ENCODE measurements at regions not wholly inside any gene's neighbourhood (a gene's known extent, or its start where the extent isn't known, plus 50 kb on each side); places are given as distances from the start of the nearest gene placed in this dataset.
"Not testable (repeated sequence)": the region's sequence is repeated elsewhere in the genome, so short reads cannot be mapped to it uniquely, and the experiment has no call there.

- H3K27ac Mint-ChIP-seq: no peak overlapping the region
- H3K27me3 Mint-ChIP-seq: no peaks in the 10 kb centered on the region
- ATAC-seq (no peak), DNase-seq (no peak)
- no peaks in the 10 kb centered on the region for H3K36me3 Mint-ChIP-seq (ENCODE audit: low read depth)
- H3K4me3 Mint-ChIP-seq: no peak overlapping the region
- no peaks in the 10 kb centered on the region for H3K9me3 ChIP-seq (ENCODE audit: control insufficient read depth, low read length, poor library complexity, severe bottlenecking)
- no peaks in the 10 kb centered on the region for H3K4me1 Mint-ChIP-seq
Measured at GRCh38 chr2:21379140-21379539, 255.4 kb downstream of the TDRD15 start.

- not testable (repeated sequence) for H3K27me3 Mint-ChIP-seq
Measured at GRCh38 chr2:21379668-21380067, 255.9 kb downstream of the TDRD15 start.

GRCh38 chr2:21381421-21381820 is 257.7 kb downstream of the TDRD15 start:
- Mint-ChIP-seq H3K36me3 (ENCODE audit: low read depth) (no peaks in the 10 kb centered on the region), H3K4me3 (no peak overlapping the region), H3K27ac (no peak overlapping the region), H3K4me1 (no peaks in the 10 kb centered on the region), H3K27me3 (no peaks in the 10 kb centered on the region)
- DNase-seq (no peak), ATAC-seq (no peak)
- H3K9me3 ChIP-seq (ENCODE audit: control insufficient read depth, low read length, poor library complexity, severe bottlenecking): no peaks in the 10 kb centered on the region

More at GRCh38 chr2:21379668-21380067, 255.9 kb downstream of the TDRD15 start:
- not testable (repeated sequence) for H3K4me3 Mint-ChIP-seq; DNase-seq; H3K9me3 ChIP-seq (ENCODE audit: control insufficient read depth, low read length, poor library complexity, severe bottlenecking); H3K36me3 Mint-ChIP-seq (ENCODE audit: low read depth); H3K4me1 Mint-ChIP-seq; H3K27ac Mint-ChIP-seq; ATAC-seq

GRCh38 chr2:21382701-21383520 is 259.1 kb downstream of the TDRD15 start:
- H3K27ac Mint-ChIP-seq: no peak overlapping the region
- no peak overlapping the region for H3K4me3 Mint-ChIP-seq
- H3K4me1 Mint-ChIP-seq: no peaks in the 10 kb centered on the region

GRCh38 chr2:21386666-21387065 is 262.9 kb downstream of the TDRD15 start:
- Mint-ChIP-seq H3K36me3 (ENCODE audit: low read depth) (no peaks in the 10 kb centered on the region), H3K27ac (no peak overlapping the region), H3K27me3 (no peaks in the 10 kb centered on the region), H3K4me3 (no peak overlapping the region), H3K4me1 (no peaks in the 10 kb centered on the region)
- ATAC-seq (no peak), DNase-seq (no peak)
- no peaks in the 10 kb centered on the region for H3K9me3 ChIP-seq (ENCODE audit: control insufficient read depth, low read length, poor library complexity, severe bottlenecking)

More at GRCh38 chr2:21382701-21383520, 259.1 kb downstream of the TDRD15 start:
- no peak for ATAC-seq
- Mint-ChIP-seq H3K27me3 (no peaks in the 10 kb centered on the region), H3K36me3 (ENCODE audit: low read depth) (no peaks in the 10 kb centered on the region)
- no peaks in the 10 kb centered on the region for H3K9me3 ChIP-seq (ENCODE audit: control insufficient read depth, low read length, poor library complexity, severe bottlenecking)
- no peak for DNase-seq

GRCh38 chr2:21392649-21393048 is 268.9 kb downstream of the TDRD15 start:
- DNase-seq: no peak
- Mint-ChIP-seq H3K27me3 (no peaks in the 10 kb centered on the region), H3K27ac (no peak overlapping the region), H3K4me3 (no peak overlapping the region), H3K4me1 (no peaks in the 10 kb centered on the region), H3K36me3 (ENCODE audit: low read depth) (no peaks in the 10 kb centered on the region)
- no peak for ATAC-seq
- no peaks in the 10 kb centered on the region for H3K9me3 ChIP-seq (ENCODE audit: control insufficient read depth, low read length, poor library complexity, severe bottlenecking)

GRCh38 chr2:21393173-21393572 is 269.4 kb downstream of the TDRD15 start:
- H3K4me3 Mint-ChIP-seq: no peak overlapping the region
- H3K27me3 Mint-ChIP-seq: no peaks in the 10 kb centered on the region
- no peaks in the 10 kb centered on the region for H3K4me1 Mint-ChIP-seq
- no peak overlapping the region for H3K27ac Mint-ChIP-seq
- DNase-seq (no peak), ATAC-seq (no peak)
- no peaks in the 10 kb centered on the region for H3K9me3 ChIP-seq (ENCODE audit: control insufficient read depth, low read length, poor library complexity, severe bottlenecking)
- H3K36me3 Mint-ChIP-seq (ENCODE audit: low read depth): no peaks in the 10 kb centered on the region

GRCh38 chr2:21395366-21395765 is 271.6 kb downstream of the TDRD15 start:
- Mint-ChIP-seq H3K4me1 (no peaks in the 10 kb centered on the region), H3K27ac (no peak overlapping the region), H3K4me3 (no peak overlapping the region), H3K27me3 (no peaks in the 10 kb centered on the region), H3K36me3 (ENCODE audit: low read depth) (no peaks in the 10 kb centered on the region)
- no peak for ATAC-seq
- no peak for DNase-seq
- no peaks in the 10 kb centered on the region for H3K9me3 ChIP-seq (ENCODE audit: control insufficient read depth, low read length, poor library complexity, severe bottlenecking)

GRCh38 chr2:21396252-21396651 is 272.5 kb downstream of the TDRD15 start:
- DNase-seq: no peak
- H3K4me3 Mint-ChIP-seq: no peak overlapping the region
- ATAC-seq: no peak
- no peaks in the 10 kb centered on the region for H3K9me3 ChIP-seq (ENCODE audit: control insufficient read depth, low read length, poor library complexity, severe bottlenecking)
- no peaks in the 10 kb centered on the region for H3K4me1 Mint-ChIP-seq
- H3K27ac Mint-ChIP-seq: no peak overlapping the region
- no peaks in the 10 kb centered on the region for H3K36me3 Mint-ChIP-seq (ENCODE audit: low read depth)
- no peaks in the 10 kb centered on the region for H3K27me3 Mint-ChIP-seq

- H3K27me3 Mint-ChIP-seq: no peaks in the 10 kb centered on the region
- no peaks in the 10 kb centered on the region for H3K36me3 Mint-ChIP-seq (ENCODE audit: low read depth)
Measured at GRCh38 chr2:21401022-21401698, 277.4 kb downstream of the TDRD15 start.

GRCh38 chr2:21404137-21404536 is 280.4 kb downstream of the TDRD15 start:
- no peak overlapping the region for H3K27ac Mint-ChIP-seq
- DNase-seq (no peak), ATAC-seq (no peak)
- H3K36me3 Mint-ChIP-seq (ENCODE audit: low read depth): no peaks in the 10 kb centered on the region
- H3K4me3 Mint-ChIP-seq: no peak overlapping the region
- H3K27me3 Mint-ChIP-seq: no peaks in the 10 kb centered on the region
- H3K9me3 ChIP-seq (ENCODE audit: control insufficient read depth, low read length, poor library complexity, severe bottlenecking): no peaks in the 10 kb centered on the region
- no peaks in the 10 kb centered on the region for H3K4me1 Mint-ChIP-seq

More at GRCh38 chr2:21401022-21401698, 277.4 kb downstream of the TDRD15 start:
- DNase-seq (no peak), ATAC-seq (no peak)
- Mint-ChIP-seq H3K4me1 (no peaks in the 10 kb centered on the region), H3K27ac (no peak overlapping the region), H3K4me3 (no peak overlapping the region)
- no peaks in the 10 kb centered on the region for H3K9me3 ChIP-seq (ENCODE audit: control insufficient read depth, low read length, poor library complexity, severe bottlenecking)

- Mint-ChIP-seq H3K27me3 (no peaks in the 10 kb centered on the region), H3K27ac (no peak overlapping the region), H3K4me3 (no peak overlapping the region), H3K36me3 (ENCODE audit: low read depth) (no peaks in the 10 kb centered on the region), H3K4me1 (no peaks in the 10 kb centered on the region)
- no peak for DNase-seq
- ATAC-seq: no peak
- no peaks in the 10 kb centered on the region for H3K9me3 ChIP-seq (ENCODE audit: control insufficient read depth, low read length, poor library complexity, severe bottlenecking)
Measured at GRCh38 chr2:21404827-21405625, 281.3 kb downstream of the TDRD15 start.

GRCh38 chr2:21406386-21406785 is 282.6 kb downstream of the TDRD15 start:
- H3K27ac Mint-ChIP-seq: no peak overlapping the region
- DNase-seq (no peak), ATAC-seq (no peak)
- H3K4me1 Mint-ChIP-seq: no peaks in the 10 kb centered on the region
- no peak overlapping the region for H3K4me3 Mint-ChIP-seq
- H3K9me3 ChIP-seq (ENCODE audit: control insufficient read depth, low read length, poor library complexity, severe bottlenecking): no peaks in the 10 kb centered on the region
- no peaks in the 10 kb centered on the region for H3K36me3 Mint-ChIP-seq (ENCODE audit: low read depth)
- no peaks in the 10 kb centered on the region for H3K27me3 Mint-ChIP-seq
